CD14-positive monocyte (primary cell): ENCODE measurements at regions not wholly inside any gene's neighbourhood (a gene's known extent, or its start where the extent isn't known, plus 50 kb on each side); places are given as distances from the start of the nearest gene placed in this dataset.

Source experiments
- DNase-seq, 3 donors: peaks; one replicate each; pipeline ENCODE4 v3.0.0-alpha.2; 2011 to 2022
- H2AFZ ChIP-seq: 2 replicates; pipeline ENCODE4 v1.6.0; 2012; ENCODE audit warnings: mild to moderate bottlenecking, low read depth, low read length, inconsistent platforms; ENCODE audit not compliant: insufficient read depth, poor library complexity, severe bottlenecking
- H3K27ac ChIP-seq, 2 donors: 1 replicate in 1 of 2; 2 replicates in 1 of 2; pipeline ENCODE4 v1.5.1; 2012 to 2013; ENCODE audit warnings: low read length in 2 of 2, control low read depth in 1 of 2, inconsistent platforms in 1 of 2, low read depth in 1 of 2, mild to moderate bottlenecking in 1 of 2
- H3K27me3 ChIP-seq, 2 donors: one replicate each; pipeline versions ENCODE4 v1.6.0 to v1.6.1; 2011 to 2013; ENCODE audit warnings: low read length in 2 of 2; ENCODE audit not compliant: control insufficient read depth in 2 of 2, insufficient read depth in 2 of 2
- H3K36me3 ChIP-seq, 2 donors: replicated peaks in 1 of 2; 1 replicate in 1 of 2; 2 replicates in 1 of 2; pipeline versions ENCODE4 v1.5.1 to v1.6.1; 2012 to 2013; ENCODE audit warnings: low read length in 2 of 2, control low read depth in 1 of 2, inconsistent platforms in 1 of 2, mild to moderate bottlenecking in 1 of 2; ENCODE audit not compliant: insufficient read depth in 2 of 2, control insufficient read depth in 1 of 2
- H3K4me1 ChIP-seq, 2 donors: 1 replicate in 1 of 2; 2 replicates in 1 of 2; pipeline versions ENCODE4 v1.5.1 to v1.6.1; 2012 to 2013; ENCODE audit warnings: low read length in 2 of 2, control low read depth in 1 of 2, inconsistent platforms in 1 of 2, mild to moderate bottlenecking in 1 of 2, moderate library complexity in 1 of 2; ENCODE audit not compliant: insufficient read depth in 2 of 2, control insufficient read depth in 1 of 2
- H3K4me2 ChIP-seq: replicated peaks from 2 replicates; pipeline ENCODE3; 2012; ENCODE audit warnings: low read length, moderate library complexity, mild to moderate bottlenecking; ENCODE audit not compliant: poor library complexity, severe bottlenecking; ENCODE audit errors: extremely low read depth
- H3K4me3 ChIP-seq, 3 experiments: fragments of 200-600 bp in 1 of 3; sonication (generic) in 1 of 3; replicated peaks in 1 of 3; 1 replicate in 2 of 3; 2 replicates in 1 of 3; pipeline ENCODE4 v1.5.1; 2011 to 2013; ENCODE audit warnings: low read length in 3 of 3, mild to moderate bottlenecking in 3 of 3, control low read depth in 2 of 3, low read depth in 2 of 3, inconsistent platforms in 1 of 3, moderate library complexity in 1 of 3
- H3K79me2 ChIP-seq: 2 replicates; pipeline ENCODE4 v1.6.0; 2012; ENCODE audit warnings: mild to moderate bottlenecking, control low read depth, inconsistent platforms, low read length, moderate library complexity; ENCODE audit not compliant: insufficient read depth
- H3K9ac ChIP-seq: 2 replicates; pipeline ENCODE4 v1.6.0; 2017; ENCODE audit warnings: low read length, mild to moderate bottlenecking; ENCODE audit not compliant: insufficient read depth, poor library complexity, severe bottlenecking
- H3K9me3 ChIP-seq, 2 donors: replicated peaks in 1 of 2; 1 replicate in 1 of 2; 2 replicates in 1 of 2; pipeline versions ENCODE4 v1.5.1 to v1.6.1; 2012 to 2013; ENCODE audit warnings: low read length in 2 of 2, control low read depth in 1 of 2; ENCODE audit not compliant: control insufficient read depth in 1 of 2, insufficient read depth in 1 of 2
- H4K20me1 ChIP-seq: 2 replicates; pipeline ENCODE4 v1.6.0; 2012; ENCODE audit warnings: mild to moderate bottlenecking, low read length, control low read depth, moderate library complexity; ENCODE audit not compliant: insufficient read depth
- H3K27ac Mint-ChIP-seq, 7 donors: one replicate each; pipeline ENCODE4 v1.8.0; 2020; ENCODE audit warnings: mild to moderate bottlenecking in 7 of 7, mixed read lengths in 7 of 7, moderate library complexity in 6 of 7, inconsistent platforms in 2 of 7
- H3K27me3 Mint-ChIP-seq, 3 donors: one replicate each; pipeline ENCODE4 v1.8.0; 2021 to 2022; ENCODE audit warnings: low read depth in 3 of 3, mild to moderate bottlenecking in 3 of 3, mixed read lengths in 3 of 3, moderate library complexity in 3 of 3, inconsistent platforms in 1 of 3
- H3K36me3 Mint-ChIP-seq, 2 donors: one replicate each; pipeline ENCODE4 v1.8.0; 2020; ENCODE audit warnings: mixed read lengths in 2 of 2, inconsistent platforms in 1 of 2, mild to moderate bottlenecking in 1 of 2
- H3K4me1 Mint-ChIP-seq: one replicate; pipeline ENCODE4 v1.8.0; 2020; ENCODE audit warnings: mild to moderate bottlenecking, mixed read lengths
- H3K4me3 Mint-ChIP-seq, 2 donors: one replicate each; pipeline ENCODE4 v1.8.0; 2020; ENCODE audit warnings: mild to moderate bottlenecking in 2 of 2, mixed read lengths in 2 of 2, moderate library complexity in 1 of 2
- H3K9me3 Mint-ChIP-seq, 7 donors: one replicate each; pipeline ENCODE4 v1.8.0; 2020 to 2022; ENCODE audit warnings: mixed read lengths in 7 of 7, mild to moderate bottlenecking in 6 of 7, moderate library complexity in 6 of 7, inconsistent platforms in 2 of 7
- WGBS: methylation state at CpG from one replicate; pipeline ENCODE4 v1.1.5; 2013; ENCODE audit warnings: missing lambda C conversion rate; ENCODE audit not compliant: insufficient coverage; 5-methylcytosine and 5-hydroxymethylcytosine counted together
- intact Hi-C, 2 donors: fragments of 100-400 bp; cut with micrococcal nuclease; formaldehyde crosslinking; loops; one replicate each; pipeline versions ENCODE4 v1.15.0 to v1.15.1; 2023
- TF ChIP-seq, protein P1 (sequence below): fragments of 200-600 bp; IDR thresholded peaks from one replicate; pipeline ENCODE4 v1.8.0; 2022; ENCODE audit warnings: antibody characterized with exemption, mild to moderate bottlenecking

GRCh38 chr12:91588874-91589454 is 406.3 kb upstream of the DCN start:
- no CpG with 5 or more reads among the region's 2 CpGs for WGBS
- Mint-ChIP-seq H3K4me1 (no peaks in the 10 kb centered on the region), H3K27me3 (no peaks in the 10 kb centered on the region), H3K36me3 (no peaks in the 10 kb centered on the region), H3K27ac (no peak overlapping the region), H3K9me3 (no peaks in the 10 kb centered on the region), H3K4me3 (no peak overlapping the region)
- H3K9ac ChIP-seq, result no peak overlapping the region
- no peaks in the 10 kb centered on the region for H3K4me1 ChIP-seq
- H3K4me3 ChIP-seq, result no peak overlapping the region
- no peaks in the 10 kb centered on the region for H3K9me3 ChIP-seq
- intact Hi-C loops, result no loop called here
- no peaks in the 10 kb centered on the region for H3K27me3 ChIP-seq
- no peak for DNase-seq
- H3K4me2 ChIP-seq, result no peak overlapping the region
- H2AFZ ChIP-seq, result no peak overlapping the region
- no peaks in the 10 kb centered on the region for H3K36me3 ChIP-seq
- no peaks in the 10 kb centered on the region for H4K20me1 ChIP-seq
- no peaks in the 10 kb centered on the region for H3K79me2 ChIP-seq
- TF ChIP-seq, protein P1, sequence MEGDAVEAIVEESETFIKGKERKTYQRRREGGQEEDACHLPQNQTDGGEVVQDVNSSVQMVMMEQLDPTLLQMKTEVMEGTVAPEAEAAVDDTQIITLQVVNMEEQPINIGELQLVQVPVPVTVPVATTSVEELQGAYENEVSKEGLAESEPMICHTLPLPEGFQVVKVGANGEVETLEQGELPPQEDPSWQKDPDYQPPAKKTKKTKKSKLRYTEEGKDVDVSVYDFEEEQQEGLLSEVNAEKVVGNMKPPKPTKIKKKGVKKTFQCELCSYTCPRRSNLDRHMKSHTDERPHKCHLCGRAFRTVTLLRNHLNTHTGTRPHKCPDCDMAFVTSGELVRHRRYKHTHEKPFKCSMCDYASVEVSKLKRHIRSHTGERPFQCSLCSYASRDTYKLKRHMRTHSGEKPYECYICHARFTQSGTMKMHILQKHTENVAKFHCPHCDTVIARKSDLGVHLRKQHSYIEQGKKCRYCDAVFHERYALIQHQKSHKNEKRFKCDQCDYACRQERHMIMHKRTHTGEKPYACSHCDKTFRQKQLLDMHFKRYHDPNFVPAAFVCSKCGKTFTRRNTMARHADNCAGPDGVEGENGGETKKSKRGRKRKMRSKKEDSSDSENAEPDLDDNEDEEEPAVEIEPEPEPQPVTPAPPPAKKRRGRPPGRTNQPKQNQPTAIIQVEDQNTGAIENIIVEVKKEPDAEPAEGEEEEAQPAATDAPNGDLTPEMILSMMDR, result no peak
- no peak overlapping the region for H3K27ac ChIP-seq

- Histone ChIP-seq H2AFZ (no peak overlapping the region), H3K4me2 (no peak overlapping the region), H3K4me3 (no peak overlapping the region), H3K36me3 (no peaks in the 10 kb centered on the region), H3K9me3 (no peaks in the 10 kb centered on the region), H3K27ac (no peak overlapping the region), H4K20me1 (no peaks in the 10 kb centered on the region), H3K9ac (no peak overlapping the region), H3K27me3 (no peaks in the 10 kb centered on the region), H3K79me2 (no peaks in the 10 kb centered on the region), H3K4me1 (no peaks in the 10 kb centered on the region)
- Mint-ChIP-seq H3K4me1 (no peaks in the 10 kb centered on the region), H3K36me3 (no peaks in the 10 kb centered on the region), H3K4me3 (no peak overlapping the region), H3K27me3 (no peaks in the 10 kb centered on the region), H3K9me3 (peaks cover 0 to 2% (median 0%) of the 10 kb centered on the region in 7 donors), H3K27ac (no peak overlapping the region)
- intact Hi-C loops, result no loop called here
- no CpG with 5 or more reads among the region's 5 CpGs for WGBS
- TF ChIP-seq, protein P1, result no peak
- DNase-seq, result no peak
Observed at GRCh38 chr12:91586015-91586414, 403.4 kb upstream of the DCN start.
